LNCAP (cell line): ENCODE measurements at regions not wholly inside any gene's neighbourhood (a gene's known extent, or its start where the extent isn't known, plus 50 kb on each side); places are given as distances from the start of the nearest gene placed in this dataset.
A peak's percentile ranks its signal among the peaks of the same experiment; 100 is the strongest.

Source experiments
- CTCF ChIP-seq: fragments of 450-650 bp; IDR thresholded peaks from 2 replicates; pipeline ENCODE4 v1.5.1; 2017; ENCODE audit warnings: mild to moderate bottlenecking

- TF ChIP-seq CTCF: no peak
Observed at GRCh38 chr18:22838639-22839277, 94.4 kb upstream of the RBBP8 start.

DNA sequence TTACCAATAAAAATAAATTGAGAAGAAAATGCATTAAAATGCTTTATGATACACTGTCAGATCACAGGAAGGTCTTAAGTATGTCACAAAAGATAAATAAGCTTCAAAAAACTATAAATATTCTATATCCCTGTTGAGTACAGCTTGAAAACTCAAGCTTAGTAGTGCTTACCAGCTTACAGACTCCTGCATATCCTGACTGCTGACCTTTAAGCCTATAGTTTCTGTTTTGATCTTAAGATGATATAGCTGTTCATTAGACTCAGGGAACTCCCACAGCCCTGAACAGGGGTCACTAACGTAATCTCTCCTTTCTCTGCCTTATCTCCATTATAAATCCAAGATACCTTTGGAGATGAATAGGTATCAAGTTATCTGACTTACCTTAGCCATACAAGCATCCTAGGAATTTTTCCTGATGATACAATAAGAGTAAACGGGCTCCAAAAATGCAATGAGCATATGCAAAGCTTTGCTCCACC is 93.7 kb upstream of the RBBP8 start:
- no peak for TF ChIP-seq CTCF

GRCh38 chr18:22840606-22841144 is 92.5 kb upstream of the RBBP8 start:
- TF ChIP-seq CTCF: no peak

- no peak for TF ChIP-seq CTCF
Observed at GRCh38 chr18:22841840-22842239, 91.3 kb upstream of the RBBP8 start.

DNA sequence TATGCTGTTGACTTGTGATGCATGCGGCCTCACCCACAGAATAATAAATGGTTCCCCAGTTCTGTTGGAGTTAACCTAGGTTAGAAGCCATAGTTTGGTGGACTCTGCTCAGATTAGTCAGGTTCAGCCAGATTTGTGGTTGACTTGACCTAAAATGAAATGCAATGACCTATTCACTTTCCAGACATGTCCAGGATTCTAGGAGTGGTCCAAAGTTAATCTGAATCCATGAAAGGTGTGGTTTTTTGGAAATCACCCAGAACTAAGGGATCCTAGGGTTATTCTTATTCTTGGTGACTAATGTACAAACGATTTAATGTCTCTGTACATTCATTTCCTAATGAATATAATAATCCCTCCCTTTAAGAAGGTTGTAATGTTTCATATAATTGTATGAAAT is 88.9 kb upstream of the RBBP8 start:
- TF ChIP-seq CTCF: no peak

GRCh38 chr18:22844628-22845027 is 88.5 kb upstream of the RBBP8 start:
- no peak for TF ChIP-seq CTCF

DNA sequence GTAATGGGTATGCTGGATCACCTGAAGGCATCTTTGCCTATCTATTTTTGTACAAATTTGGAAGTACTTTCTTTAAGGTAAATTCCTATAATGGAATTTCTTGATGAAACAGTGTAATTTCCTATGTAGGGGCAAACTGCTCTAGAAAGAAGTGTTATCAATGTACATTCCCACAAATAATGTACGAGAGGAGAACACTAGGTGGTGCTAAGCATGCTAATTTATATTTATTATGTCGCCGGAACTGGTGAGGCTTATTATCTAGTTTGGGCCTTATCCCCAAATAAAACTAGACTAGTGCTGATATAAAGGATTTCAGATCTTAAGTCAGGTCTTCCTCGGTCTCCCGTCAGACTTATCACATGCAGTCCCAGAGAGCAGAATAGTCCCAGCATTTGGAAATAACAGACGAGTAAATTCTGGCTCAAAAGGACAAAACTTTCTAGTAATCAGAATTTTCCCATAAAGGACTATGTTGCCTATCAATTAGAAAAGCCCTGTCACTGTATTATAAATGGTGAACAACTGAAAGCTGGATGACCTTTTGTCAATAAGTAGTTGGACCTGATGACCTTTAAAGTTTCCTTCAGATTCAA is 86.9 kb upstream of the RBBP8 start:
- TF ChIP-seq CTCF: peak; percentile 72; the same call in 1 of the 2 replicates
